ENCODE measurements at regions not wholly inside any gene's neighbourhood (a gene's known extent, or its start where the extent isn't known, plus 50 kb on each side); places are given as distances from the start of the nearest gene placed in this dataset.

- no peak for TF ChIP-seq EZH2 (IDR thresholded peaks at IDR 0.05; ENCODE audit: low read depth)
- TF ChIP-seq CTCF (conservative IDR thresholded peaks at IDR 0.05): no peak
Observed at GRCh38 chr2:125427721-125428315, 1228.1 kb upstream of the GYPC start.

Data from PC-9 (cell line).